Activated CD8-positive, alpha-beta memory T cell treated with anti-CD3 and anti-CD28 coated beads for 4 hours (primary cell): ENCODE measurements at regions not wholly inside any gene's neighbourhood (a gene's known extent, or its start where the extent isn't known, plus 50 kb on each side); places are given as distances from the start of the nearest gene placed in this dataset.

Experiments
- DNase-seq, 2 donors: peaks; one replicate each; pipeline ENCODE4 v3.0.0-alpha.2; 2020; ENCODE audit warnings: low read depth in 2 of 2

DNA sequence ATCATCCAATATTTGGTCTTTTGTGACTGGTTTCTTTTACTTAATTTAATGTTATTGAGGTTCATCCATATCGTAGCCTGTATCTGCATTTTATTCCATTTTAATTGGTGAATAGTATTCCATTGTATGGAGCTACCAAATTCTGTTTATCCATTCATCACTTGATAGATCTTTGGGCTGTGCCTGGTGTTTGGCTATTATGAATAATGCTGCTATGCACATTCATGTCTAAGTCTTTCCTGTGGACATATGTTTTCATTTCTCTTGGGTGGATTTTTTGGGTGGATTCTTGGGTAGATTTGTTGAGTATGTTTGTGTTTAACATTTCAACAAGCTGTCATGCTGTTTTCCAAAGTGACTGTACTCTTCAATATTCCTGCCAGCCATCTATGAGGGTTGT, 52.5 kb upstream of the NEDD4L start:
- DNase-seq: no peak

DNA sequence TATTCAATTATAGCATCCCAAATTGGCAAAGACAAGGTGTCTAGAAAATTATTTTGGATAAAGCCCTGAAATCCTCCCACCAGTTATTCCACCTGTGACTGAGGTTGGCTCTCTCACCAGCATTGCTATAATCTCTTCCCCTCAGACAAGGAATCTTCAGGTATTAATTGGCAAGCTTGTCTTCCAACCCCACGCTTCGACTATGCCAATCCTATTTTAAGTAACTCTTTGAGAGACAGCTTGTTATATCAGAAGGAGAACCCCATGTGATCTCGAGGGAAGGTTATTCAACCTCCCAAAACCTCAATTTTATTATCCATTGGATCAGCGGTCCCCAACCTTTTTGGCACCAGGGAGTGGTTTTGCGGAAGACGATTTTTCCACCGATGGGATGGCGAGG, 54.5 kb upstream of the NEDD4L start:
- no peak for DNase-seq

DNA sequence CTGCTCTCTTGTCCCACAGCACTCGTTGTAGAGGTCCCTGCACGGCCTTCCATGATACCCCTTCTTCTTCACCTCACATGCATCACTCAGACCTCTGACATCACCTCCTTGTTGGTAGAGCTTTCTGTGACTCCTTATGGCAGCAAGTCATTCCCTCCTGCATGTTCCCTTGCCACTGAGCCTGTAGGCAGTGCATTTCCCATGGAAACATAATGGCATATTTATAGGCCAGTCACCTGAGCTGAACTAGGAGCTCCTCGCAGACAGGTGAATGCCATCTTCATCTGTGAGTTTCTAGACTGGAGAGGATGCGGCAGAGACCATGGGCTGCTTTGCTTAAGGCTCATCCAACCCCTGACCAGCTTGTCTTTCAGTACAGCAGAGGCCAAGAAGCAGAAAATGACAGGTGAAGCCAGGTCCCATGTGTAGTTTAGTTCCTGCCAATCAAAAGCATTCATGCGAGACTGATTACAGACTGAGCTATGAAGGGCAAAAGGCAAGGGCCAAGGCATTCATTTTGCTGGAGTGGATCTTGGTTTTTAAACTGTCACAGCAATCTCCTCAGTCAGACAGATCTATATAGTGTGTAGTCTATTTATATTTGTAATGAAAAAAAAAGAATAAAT, 59.4 kb upstream of the NEDD4L start:
- DNase-seq: no peak

DNA sequence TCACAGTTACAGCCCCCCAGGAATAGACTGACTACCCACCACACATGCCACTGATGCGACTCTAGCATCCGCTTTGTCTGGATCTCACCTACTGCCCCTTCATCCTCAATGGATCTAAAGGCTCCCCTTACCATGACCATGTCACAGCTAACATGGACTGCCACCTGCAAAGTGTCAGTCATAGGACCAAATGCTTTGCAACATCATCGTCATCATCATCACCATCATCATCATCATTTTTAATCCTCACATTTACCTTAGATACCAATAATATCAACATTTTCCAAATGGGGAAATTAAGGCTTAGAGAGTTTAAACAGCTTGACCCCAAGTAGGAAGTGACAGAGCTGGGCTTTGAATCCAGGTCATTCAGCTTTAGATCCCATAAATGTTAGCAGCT, 60.1 kb upstream of the NEDD4L start:
- no peak for DNase-seq

DNA sequence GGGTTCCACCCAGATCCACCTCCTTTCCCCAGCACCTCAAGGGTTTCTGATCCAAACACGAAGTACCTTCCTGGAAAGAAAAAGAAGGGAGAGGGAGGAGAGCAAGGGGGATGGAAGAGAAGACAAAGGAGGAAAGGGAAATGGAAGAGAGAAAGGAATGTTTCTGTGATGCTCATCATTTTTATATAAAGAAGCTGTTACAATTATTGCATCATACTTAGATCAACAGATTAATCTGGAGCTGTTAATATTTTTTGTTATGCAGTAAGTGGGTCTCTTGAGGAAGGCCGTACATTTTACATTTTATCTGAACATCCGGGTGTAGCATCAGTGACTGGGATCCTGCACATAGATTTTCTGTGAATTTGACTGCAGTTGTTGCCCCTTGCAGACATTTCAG, 60.6 kb upstream of the NEDD4L start:
- no peak for DNase-seq

DNA sequence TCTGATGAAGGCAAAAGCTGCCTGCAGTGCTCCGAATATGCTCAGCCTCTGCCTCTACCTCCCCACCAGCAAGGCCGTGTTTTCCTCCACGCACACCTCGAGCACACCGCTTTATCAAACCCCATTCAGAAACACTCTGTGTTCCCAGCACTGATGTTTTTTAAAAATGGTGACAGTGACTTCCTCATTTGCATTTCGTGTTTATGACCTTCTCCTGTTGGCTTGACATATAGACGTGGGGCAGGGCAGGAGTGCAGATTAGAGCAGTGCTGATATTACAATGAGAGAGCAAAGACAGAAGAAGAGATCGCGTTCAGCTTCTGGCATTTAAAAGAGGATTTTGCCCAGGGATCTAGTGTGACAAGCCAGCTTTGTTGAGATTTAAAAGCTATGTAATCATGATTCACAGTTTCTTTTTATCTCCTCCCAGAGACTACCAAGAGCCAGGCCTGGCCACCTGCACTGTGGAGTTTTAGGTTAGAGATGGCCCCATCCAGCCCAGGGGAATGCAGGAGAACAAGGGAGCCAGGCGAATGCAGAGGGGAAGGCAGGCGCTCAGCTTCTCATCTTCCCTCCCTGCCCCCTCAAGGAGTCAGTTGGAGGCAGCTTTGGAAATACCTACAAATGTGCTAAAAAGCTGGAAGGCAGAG, 61.5 kb upstream of the NEDD4L start:
- no peak for DNase-seq

DNA sequence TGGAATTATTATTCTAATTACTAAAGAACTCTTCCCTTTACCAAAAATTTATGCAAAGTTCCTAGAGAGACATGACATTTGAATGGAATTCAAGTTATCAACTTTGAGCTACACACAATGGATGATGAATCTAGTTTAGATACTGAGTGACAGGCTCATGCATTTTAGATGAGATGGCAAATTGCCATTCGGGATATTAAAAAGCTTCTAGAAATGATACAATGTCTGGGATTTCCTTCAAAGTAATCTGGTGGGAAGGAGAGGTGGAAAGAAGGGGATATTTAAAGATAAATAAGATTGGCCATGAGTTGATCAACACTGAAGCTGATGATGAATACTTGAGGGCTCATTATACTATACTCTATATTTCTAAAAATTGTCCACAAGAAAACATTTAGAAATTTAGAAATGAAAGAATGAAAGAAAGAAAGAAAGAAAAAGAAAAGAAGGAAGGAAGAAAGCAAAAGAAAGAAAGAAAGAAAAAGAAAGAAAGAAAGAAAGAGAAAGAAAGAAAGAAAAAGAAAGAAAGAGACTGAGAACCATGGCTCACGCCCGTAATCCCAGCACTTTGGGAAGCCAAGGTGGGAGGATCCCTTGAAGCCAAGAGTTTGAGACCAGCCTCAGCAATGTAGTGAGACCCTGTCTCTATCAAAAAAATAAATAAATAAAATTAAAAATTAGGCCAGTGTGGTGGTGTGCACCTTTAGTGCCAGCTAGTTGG, 62.6 kb upstream of the NEDD4L start:
- DNase-seq: no peak

DNA sequence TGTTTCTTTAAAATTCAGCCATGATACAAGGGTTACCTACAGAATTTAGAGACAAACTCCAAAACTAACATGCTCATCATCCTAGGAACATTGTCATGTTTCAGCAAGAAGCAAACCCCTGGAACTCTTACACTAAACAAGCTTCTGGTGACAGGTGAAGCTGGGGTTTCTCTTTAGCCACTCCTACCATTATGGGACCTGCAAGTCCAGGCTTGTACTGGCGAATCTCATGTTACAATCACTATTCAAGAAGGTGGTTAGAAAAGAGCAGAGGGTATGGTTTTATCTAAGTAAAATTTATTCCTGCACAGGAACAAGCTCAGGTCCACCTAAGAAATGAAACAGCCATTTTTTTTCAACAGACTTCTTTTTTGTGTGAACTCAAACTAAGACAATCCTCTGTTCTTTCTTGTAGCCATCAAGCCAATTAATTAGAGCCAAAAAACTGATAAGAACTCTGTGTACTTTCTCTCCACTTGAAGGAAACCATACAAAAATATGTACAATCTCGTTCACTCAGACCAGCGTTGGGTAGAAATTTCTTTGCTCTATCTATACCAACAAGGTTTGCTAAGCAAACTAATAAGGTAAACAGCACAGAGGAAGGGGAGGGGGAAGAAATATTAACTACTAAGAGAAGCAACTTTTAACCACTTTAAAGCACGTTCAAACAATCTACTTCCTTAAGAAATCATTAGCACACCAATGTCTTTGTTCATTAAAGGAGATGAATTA, 63.3 kb upstream of the NEDD4L start:
- DNase-seq: no peak

DNA sequence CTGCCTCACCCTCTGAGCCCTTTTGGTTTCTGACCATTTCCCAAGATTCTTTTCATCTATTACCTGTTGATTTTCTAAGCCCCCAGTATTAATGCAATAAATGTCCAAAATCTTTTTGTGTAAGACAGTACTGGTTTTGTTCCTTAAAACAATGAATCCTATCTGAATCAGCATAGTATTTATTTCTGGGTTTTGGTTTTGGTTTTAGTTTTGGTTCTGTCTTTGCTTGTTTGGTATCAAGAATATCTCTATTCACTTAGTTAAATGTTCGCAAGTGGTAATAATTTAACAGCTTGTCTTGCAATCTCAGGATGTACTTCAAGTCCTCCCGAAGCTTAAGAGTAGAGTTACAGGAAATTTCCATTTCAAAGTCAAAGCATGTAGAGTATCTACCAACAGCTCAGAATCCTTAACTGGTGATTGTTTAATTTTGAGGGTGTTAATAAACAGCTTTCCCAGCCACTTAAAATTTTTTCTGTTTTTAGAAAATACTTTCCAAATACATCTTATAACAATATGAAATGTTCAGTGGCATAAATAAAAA, 67.7 kb upstream of the NEDD4L start:
- DNase-seq: no peak

DNA sequence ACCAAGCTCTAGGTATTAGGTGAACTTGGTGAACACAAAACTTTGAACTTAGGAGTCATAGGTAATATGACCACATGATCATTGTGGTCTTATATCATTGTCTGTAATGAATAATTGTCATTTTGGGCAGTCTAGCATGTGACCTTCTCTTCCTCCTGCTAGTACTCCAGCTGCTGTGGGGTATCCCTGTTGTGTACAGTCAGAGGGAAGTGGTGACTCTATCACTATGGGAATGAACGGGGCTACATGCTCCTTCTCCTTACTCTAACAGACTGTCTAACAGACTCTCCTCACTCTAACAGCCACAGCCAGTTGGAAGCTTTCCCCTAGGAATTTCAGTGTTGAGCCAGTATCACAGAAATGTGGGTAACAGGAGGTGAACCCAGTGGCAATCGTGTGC, 68.2 kb upstream of the NEDD4L start:
- no peak for DNase-seq

DNA sequence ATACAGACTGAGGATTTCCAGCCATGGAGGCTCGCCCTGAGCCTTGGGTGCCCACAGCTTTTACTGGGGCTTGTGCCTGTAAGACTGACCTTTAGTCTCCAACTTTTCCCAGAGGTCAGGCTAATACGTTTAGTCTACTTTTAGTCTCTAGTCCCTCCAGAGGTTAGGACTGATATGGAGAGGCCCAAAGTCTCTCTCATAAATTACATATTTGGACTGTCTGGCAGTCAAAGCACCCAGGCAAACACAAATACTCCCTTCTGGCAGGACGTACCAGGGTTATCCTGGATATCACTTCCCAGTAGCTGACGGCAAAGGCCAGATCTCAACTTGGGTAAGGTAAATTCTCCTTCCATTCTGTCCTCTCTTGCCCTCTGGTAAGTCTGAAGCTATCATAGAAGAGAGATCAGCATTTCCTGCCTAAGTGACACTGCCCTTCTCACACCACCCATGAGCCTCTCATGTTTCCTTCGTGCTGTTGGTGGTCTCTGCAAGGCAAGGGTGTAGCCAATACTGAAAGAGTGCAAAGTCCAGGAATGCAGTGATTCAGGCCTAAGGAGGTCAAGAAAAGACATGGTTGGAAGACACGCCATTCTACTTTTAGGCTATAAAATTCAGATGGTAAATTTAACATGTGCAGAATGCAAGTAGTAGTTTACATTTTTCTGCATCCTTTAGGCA, 69.3 kb upstream of the NEDD4L start:
- DNase-seq: no peak

DNA sequence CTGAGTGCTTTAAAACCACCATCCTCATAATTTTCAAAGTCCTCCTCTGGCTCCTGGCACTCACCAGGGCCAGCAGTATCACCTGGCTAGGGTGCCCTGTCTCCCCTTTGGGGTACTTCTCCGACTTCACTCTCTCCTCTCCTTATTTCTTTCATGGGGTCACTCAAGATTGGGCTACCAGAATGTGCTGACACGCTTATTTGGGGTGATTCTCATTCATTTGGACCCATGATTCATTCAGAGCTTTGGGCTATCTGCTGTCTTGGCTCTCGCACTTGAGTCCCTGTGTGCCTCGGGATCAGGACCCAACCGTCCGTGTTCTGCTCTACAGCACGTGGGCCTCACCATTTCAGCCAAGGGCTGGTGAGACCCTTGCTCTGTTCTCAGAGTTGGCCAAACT, 70.1 kb upstream of the NEDD4L start:
- no peak for DNase-seq

DNA sequence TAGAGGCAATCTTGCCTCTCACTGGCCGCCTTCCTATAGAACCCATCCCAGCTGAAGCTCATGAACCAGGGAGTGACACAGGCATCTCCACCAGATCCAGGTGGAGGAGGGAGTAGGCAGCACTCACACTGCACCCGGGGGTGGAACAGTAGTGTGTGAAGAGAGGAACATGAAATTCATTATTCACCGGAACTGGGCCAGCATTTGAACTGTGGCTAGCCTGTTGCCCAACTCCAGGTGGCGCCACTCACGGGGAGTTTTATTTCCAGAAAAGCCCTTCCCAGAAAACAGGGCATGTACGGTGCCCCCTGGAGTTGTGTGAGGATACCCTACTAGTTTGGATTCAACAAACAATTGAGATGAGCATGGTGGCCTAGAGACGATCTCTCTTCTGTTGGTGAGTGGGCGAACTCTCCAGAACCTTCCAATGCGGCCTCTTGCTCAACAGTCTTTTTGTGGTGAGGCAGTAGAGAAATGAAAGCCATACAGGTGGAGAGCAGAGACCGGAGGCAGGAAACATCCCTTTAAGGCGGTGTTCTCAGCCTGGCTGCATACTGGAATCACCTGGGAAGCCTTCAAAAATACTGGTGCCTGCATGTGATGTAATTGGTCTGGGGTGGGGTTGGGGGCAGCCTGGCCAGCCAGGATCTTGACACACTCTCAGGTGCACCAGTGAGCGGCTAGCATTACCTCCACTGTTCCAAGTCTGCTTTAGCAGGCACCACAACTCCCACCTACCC, 73.5 kb upstream of the NEDD4L start:
- DNase-seq: no peak

DNA sequence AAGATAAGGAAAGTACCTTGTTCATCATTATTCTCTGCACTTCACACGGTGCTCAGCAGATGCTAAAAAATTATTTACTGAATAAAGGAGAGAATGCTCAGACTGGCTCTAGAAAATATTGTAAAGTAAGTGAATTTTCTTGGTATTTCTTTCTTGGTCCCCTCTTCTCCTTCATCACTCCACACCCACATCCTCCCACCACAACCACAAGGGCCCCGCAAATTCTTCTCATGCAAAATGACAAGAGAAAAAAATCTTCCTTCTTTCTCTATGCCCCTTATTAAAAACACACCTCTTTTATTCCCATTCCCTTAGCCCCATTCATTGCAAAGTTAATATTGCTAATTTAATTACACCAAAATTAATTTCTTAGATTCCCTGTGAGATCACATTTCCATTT, 74.2 kb upstream of the NEDD4L start:
- no peak for DNase-seq

DNA sequence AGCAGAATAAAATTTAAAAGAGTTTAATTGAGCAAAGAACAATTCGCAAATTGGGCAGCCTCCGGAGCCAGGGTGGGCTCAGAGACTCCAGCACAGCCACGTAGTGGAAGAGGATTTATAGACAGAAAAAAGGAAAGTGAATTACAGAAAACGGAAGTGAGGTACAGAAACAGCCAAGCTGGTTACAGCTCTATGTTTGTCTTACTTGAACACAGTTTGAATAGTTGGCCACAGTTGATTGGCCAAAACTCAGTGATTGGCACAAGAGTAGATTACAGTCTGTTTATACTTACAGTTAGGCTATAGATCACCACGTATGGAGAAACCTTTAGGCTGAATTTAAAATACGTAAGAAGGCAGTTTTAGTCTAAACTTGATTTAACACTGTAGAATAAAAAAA, 78.8 kb upstream of the NEDD4L start:
- DNase-seq: no peak

DNA sequence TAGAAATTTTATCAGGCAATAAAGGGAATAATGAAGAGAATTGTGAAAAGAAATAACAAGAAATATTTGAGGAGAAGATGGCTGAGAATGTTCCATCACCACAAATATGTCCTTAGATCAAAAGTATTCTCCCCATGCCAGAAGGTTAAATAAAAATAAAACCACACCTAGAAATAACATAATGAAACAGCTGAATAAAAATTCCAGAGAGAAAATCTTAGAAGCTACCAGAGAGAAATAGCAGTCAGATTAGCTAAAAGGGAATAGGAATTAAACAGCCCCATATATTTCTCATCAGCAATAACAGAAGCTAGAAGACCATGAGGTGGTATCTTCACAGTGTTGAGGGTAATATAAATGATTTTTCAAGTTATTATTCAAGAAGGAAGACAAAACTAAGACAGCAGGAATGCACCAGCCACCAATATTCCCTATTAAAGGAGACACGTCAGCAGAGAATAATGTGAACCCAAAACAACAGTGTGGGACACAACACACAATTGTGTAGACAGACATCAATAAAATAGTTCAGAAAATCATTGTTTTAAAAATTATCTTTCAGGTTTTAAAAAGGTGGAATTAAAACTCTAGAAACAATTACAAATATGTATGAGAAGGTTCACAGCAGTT, 82.0 kb upstream of the NEDD4L start:
- DNase-seq: no peak

DNA sequence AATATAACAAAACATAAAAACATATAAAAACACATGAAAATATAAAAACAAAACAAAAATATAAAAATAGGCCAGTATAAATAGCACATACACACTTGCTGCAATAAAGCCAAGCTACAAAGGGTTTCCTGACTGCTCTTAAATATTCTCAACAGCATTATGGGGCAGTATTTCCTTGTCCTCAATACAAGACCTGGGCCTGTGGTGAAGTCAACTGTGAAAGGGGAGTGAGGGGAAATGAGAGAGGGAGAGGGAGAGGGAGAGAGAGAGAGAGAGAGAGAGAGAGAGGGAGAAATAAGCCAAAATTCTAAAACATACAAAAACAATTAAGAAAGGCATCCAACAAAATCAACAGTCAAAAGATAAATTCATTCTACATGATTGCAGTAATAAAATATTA, 82.6 kb upstream of the NEDD4L start:
- no peak for DNase-seq

DNA sequence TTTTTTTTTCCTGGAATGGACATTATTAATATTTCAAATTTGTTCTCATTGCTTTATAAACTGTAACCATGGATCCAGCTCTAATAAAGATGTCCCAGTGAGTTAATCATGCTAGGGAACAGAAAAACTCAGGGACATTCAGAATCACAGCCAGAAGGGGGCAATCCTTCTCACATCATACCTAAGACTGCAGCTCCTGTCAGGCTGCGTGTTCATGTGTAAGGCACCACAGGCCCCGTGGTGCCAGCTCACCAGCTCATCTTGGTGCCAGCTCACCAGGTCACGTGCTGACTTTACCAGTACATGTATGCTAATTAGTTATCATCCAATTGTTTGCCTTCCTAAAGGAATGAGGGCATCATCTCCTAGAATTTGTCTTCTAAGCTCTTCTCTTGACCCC, 84.7 kb upstream of the NEDD4L start:
- DNase-seq: no peak

DNA sequence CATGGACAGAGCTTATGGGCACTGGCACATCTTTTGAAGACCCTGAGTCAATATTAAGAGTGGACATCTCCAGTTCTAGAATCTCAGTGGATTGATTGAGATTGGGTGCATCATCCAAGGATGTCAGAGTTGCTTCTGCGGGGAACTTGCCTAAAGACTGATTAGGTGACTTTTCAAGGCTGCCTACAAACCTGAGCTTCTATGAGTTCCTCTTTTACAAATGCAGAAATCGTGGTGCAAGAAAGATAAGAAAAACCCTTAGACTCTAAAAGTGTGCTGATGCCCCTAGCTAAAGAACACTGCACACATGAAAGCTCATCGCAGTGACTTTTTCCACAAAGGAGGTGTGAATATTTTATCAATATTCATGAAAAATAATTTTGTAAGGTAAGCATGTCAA, 86.8 kb upstream of the NEDD4L start:
- DNase-seq: no peak

DNA sequence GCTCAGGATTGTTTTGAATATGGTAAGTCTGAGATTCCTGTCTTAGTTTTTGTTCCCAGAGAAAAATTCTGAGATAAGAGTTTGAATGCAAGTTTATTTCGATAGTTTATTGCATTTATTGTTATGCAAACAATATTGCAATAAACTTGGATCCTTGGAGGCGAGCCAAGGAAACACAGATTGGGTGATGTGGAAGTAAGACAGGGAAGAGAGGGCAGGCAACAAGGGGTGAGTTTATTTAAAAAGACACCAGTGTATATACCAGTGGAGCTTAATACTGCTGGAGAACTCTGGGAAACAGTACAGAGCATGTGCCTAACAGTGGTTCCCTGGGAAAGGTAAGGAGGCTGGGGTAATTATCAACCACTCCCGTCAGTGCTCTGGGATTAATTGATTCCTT, 87.5 kb upstream of the NEDD4L start:
- no peak for DNase-seq

DNA sequence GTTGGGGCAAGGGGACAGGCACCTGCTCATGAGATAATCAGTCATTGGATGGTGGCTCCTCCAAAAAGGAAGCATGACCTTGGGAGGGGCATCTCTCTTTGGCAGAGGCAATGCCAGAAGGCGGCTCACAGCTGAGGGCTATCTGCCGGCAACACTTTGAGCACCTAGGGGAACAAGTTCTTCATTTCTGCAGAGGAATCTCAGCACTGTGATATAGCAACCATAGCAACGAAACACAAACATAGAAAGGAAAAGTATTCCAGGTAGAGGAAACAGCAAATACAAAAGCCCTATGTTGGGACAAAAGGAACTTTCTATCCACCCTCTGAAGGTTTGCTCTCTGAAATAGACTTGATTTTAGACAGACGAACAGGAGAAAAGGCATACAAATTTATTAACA, 89.1 kb upstream of the NEDD4L start:
- no peak for DNase-seq
